Liver (tissue), 8 donors: ENCODE measurements at regions not wholly inside any gene's neighbourhood (a gene's known extent, or its start where the extent isn't known, plus 50 kb on each side); places are given as distances from the start of the nearest gene placed in this dataset.

Experiments used
- DNase-seq: peaks from one replicate; pipeline ENCODE4 v3.0.0-alpha.2; 2017; ENCODE audit warnings: low spot score
- H3K27ac ChIP-seq, 2 donors: one replicate each; pipeline ENCODE4 v1.7.0; 2013; ENCODE audit warnings: inconsistent platforms in 2 of 2, low read length in 2 of 2, control low read depth in 1 of 2, low read depth in 1 of 2, mild to moderate bottlenecking in 1 of 2
- H3K27me3 ChIP-seq, 4 donors: one replicate each; pipeline versions ENCODE4 v1.6.1 to v1.7.0; 2013; ENCODE audit warnings: low read length in 3 of 4, inconsistent platforms in 1 of 4, mild to moderate bottlenecking in 1 of 4, moderate library complexity in 1 of 4; ENCODE audit not compliant: control insufficient read depth in 4 of 4, insufficient read depth in 4 of 4
- H3K36me3 ChIP-seq, 4 donors: one replicate each; pipeline versions ENCODE4 v1.6.1 to v1.7.0; 2013; ENCODE audit warnings: low read length in 3 of 4, mild to moderate bottlenecking in 3 of 4, low read depth in 1 of 4, moderate library complexity in 1 of 4; ENCODE audit not compliant: control insufficient read depth in 4 of 4, insufficient read depth in 3 of 4
- H3K4me1 ChIP-seq, 4 donors: one replicate each; pipeline versions ENCODE4 v1.6.1 to v1.7.0; 2013; ENCODE audit warnings: low read length in 3 of 4, mild to moderate bottlenecking in 3 of 4, moderate library complexity in 1 of 4; ENCODE audit not compliant: control insufficient read depth in 4 of 4, insufficient read depth in 4 of 4
- H3K4me3 ChIP-seq, 3 donors: one replicate each; pipeline versions ENCODE4 v1.6.1 to v1.7.0; 2013; ENCODE audit warnings: low read length in 3 of 3, control low read depth in 1 of 3, low read depth in 1 of 3, mild to moderate bottlenecking in 1 of 3
- H3K9ac ChIP-seq, 2 donors: one replicate each; pipeline ENCODE4 v1.7.0; 2013; ENCODE audit warnings: low read length in 2 of 2, mild to moderate bottlenecking in 2 of 2, moderate library complexity in 2 of 2, control low read depth in 1 of 2, low read depth in 1 of 2
- H3K9me3 ChIP-seq, 4 donors: one replicate each; pipeline versions ENCODE4 v1.6.1 to v1.7.0; 2013; ENCODE audit warnings: low read length in 3 of 4; ENCODE audit not compliant: control insufficient read depth in 4 of 4
- EGR1 ChIP-seq, 2 donors: IDR thresholded peaks; 2 replicates each; pipeline ENCODE4 v1.6.1; 2016 to 2018; ENCODE audit warnings: antibody characterized with exemption in 2 of 2, low read depth in 2 of 2
- FOXA1 ChIP-seq: IDR thresholded peaks from 2 replicates; pipeline ENCODE4 v1.6.1; 2016; ENCODE audit warnings: antibody characterized with exemption
- FOXA2 ChIP-seq: IDR thresholded peaks from 2 replicates; pipeline ENCODE4 v1.6.1; 2016; ENCODE audit warnings: antibody characterized with exemption
- GABPA ChIP-seq, 2 donors: IDR thresholded peaks in 1 of 2; conservative IDR thresholded peaks in 1 of 2; 2 replicates each; pipeline ENCODE4 v1.6.1; 2016; ENCODE audit warnings: antibody characterized with exemption in 2 of 2, mild to moderate bottlenecking in 1 of 2, moderate library complexity in 1 of 2
- HNF4A ChIP-seq, 2 donors: conservative IDR thresholded peaks; 2 replicates each; pipeline ENCODE4 v1.6.1; 2016; ENCODE audit warnings: antibody characterized with exemption in 2 of 2, mild to moderate bottlenecking in 2 of 2
- HNF4G ChIP-seq: IDR thresholded peaks from 2 replicates; pipeline ENCODE4 v1.6.1; 2016; ENCODE audit warnings: antibody characterized with exemption
- JUND ChIP-seq, 2 donors: IDR thresholded peaks; 2 replicates each; pipeline ENCODE4 v1.6.1; 2016; ENCODE audit warnings: antibody characterized with exemption in 2 of 2
- NR2F2 ChIP-seq: IDR thresholded peaks from 2 replicates; pipeline ENCODE4 v1.6.1; 2016; ENCODE audit warnings: antibody characterized with exemption
- RAD21 ChIP-seq, 2 donors: IDR thresholded peaks; 2 replicates each; pipeline ENCODE4 v1.6.1; 2016; ENCODE audit warnings: antibody characterized with exemption in 2 of 2, mild to moderate bottlenecking in 2 of 2
- RXRA ChIP-seq, 2 donors: IDR thresholded peaks; 2 replicates each; pipeline ENCODE4 v1.6.1; 2017 to 2018; ENCODE audit warnings: antibody characterized with exemption in 2 of 2, mild to moderate bottlenecking in 1 of 2
- SP1 ChIP-seq: IDR thresholded peaks from 2 replicates; pipeline ENCODE4 v1.6.1; 2018; ENCODE audit warnings: antibody characterized with exemption, mild to moderate bottlenecking
- TAF1 ChIP-seq: conservative IDR thresholded peaks from 2 replicates; pipeline ENCODE4 v1.6.1; 2016; ENCODE audit warnings: antibody characterized with exemption, mild to moderate bottlenecking
- YY1 ChIP-seq: IDR thresholded peaks from 2 replicates; pipeline ENCODE4 v1.6.1; 2016; ENCODE audit warnings: antibody characterized with exemption, mild to moderate bottlenecking
- WGBS: extraction: QIAGEN DNeasy Blood & Tissue Kit; methylation state at CpG from one replicate; pipeline ENCODE4 v1.1.7; 2013; 5-methylcytosine and 5-hydroxymethylcytosine counted together
- TF ChIP-seq, protein P1 (sequence below): IDR thresholded peaks from 2 replicates; pipeline ENCODE4 v1.6.1; 2016; ENCODE audit warnings: antibody characterized with exemption
- TF ChIP-seq, protein P2 (sequence below): fragments of 150-350 bp; IDR thresholded peaks from 2 replicates; pipeline ENCODE4 v1.5.1; 2017; ENCODE audit warnings: improper control_type of control experiment, low read depth, low read length; ENCODE audit not compliant: missing input control
- TF ChIP-seq, protein P3 (sequence below): IDR thresholded peaks from 2 replicates; pipeline ENCODE4 v1.6.1; 2016; ENCODE audit warnings: antibody characterized with exemption
- TF ChIP-seq, protein P4 (sequence below): IDR thresholded peaks from 2 replicates; pipeline ENCODE4 v1.6.1; 2016; ENCODE audit warnings: antibody characterized with exemption
- TF ChIP-seq, protein P5 (sequence below): IDR thresholded peaks from 2 replicates; pipeline ENCODE4 v1.6.1; 2016; ENCODE audit warnings: antibody characterized with exemption, mild to moderate bottlenecking
- donor health status: healthy.
- donor health status: healthy.
- donor health status: healthy.
- donor health status: healthy.
- donor health status: healthy.

DNA sequence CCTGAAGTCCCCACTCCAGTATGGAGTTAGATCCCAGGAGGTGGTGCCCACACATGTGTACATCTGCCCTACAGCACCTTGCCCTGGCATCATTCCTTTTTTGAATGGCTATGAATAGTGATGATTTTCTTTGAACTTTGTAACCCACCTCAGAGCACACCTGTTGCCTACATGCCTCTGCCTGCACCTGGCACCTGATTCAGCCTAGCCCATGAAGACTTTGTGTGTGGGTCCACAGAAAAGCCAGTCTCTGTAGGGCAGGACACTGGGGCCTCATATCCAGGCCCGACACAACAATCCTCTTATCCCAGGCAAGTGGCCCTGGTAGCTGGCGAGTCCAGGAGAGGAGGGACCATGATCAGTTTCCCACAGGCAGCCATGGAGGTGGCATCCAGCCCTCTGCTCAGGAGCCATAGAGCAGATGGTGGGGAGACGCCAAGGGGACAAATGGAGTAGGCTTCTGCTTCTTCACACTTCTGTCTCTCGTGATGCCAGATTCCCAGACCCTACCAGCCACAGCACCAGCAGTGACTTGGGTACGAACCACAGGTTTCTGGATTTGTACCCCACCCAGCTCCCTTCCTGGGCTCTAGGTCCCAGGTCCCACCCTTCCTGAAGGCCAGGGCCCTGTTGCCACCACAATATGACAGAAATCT, 230.7 kb downstream of the UACA start:
- WGBS, result 95% methylated on average over 5 of the region's 5 CpGs
- no peaks in the 10 kb centered on the region for H3K36me3 ChIP-seq
- DNase-seq, result peak; percentile 16
- no peak overlapping the region for H3K9ac ChIP-seq
- no peaks in the 10 kb centered on the region for H3K4me1 ChIP-seq
- H3K27me3 ChIP-seq, result no peaks in the 10 kb centered on the region
- no peak for TF ChIP-seq FOXA1
- no peak for TF ChIP-seq RAD21 (IDR thresholded peaks at IDR 0.05)
- no peak for TF ChIP-seq FOXA2
- TF ChIP-seq, protein P1, sequence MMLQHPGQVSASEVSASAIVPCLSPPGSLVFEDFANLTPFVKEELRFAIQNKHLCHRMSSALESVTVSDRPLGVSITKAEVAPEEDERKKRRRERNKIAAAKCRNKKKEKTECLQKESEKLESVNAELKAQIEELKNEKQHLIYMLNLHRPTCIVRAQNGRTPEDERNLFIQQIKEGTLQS, result no peak
- TF ChIP-seq HNF4A (conservative IDR thresholded peaks at IDR 0.05), result no peak
- TF ChIP-seq, protein P2, sequence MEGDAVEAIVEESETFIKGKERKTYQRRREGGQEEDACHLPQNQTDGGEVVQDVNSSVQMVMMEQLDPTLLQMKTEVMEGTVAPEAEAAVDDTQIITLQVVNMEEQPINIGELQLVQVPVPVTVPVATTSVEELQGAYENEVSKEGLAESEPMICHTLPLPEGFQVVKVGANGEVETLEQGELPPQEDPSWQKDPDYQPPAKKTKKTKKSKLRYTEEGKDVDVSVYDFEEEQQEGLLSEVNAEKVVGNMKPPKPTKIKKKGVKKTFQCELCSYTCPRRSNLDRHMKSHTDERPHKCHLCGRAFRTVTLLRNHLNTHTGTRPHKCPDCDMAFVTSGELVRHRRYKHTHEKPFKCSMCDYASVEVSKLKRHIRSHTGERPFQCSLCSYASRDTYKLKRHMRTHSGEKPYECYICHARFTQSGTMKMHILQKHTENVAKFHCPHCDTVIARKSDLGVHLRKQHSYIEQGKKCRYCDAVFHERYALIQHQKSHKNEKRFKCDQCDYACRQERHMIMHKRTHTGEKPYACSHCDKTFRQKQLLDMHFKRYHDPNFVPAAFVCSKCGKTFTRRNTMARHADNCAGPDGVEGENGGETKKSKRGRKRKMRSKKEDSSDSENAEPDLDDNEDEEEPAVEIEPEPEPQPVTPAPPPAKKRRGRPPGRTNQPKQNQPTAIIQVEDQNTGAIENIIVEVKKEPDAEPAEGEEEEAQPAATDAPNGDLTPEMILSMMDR, result no peak
- TF ChIP-seq TAF1, result no peak
- no peak for TF ChIP-seq RXRA (IDR thresholded peaks at IDR 0.05)
- TF ChIP-seq, protein P3, sequence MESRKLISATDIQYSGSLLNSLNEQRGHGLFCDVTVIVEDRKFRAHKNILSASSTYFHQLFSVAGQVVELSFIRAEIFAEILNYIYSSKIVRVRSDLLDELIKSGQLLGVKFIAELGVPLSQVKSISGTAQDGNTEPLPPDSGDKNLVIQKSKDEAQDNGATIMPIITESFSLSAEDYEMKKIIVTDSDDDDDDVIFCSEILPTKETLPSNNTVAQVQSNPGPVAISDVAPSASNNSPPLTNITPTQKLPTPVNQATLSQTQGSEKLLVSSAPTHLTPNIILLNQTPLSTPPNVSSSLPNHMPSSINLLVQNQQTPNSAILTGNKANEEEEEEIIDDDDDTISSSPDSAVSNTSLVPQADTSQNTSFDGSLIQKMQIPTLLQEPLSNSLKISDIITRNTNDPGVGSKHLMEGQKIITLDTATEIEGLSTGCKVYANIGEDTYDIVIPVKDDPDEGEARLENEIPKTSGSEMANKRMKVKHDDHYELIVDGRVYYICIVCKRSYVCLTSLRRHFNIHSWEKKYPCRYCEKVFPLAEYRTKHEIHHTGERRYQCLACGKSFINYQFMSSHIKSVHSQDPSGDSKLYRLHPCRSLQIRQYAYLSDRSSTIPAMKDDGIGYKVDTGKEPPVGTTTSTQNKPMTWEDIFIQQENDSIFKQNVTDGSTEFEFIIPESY, result no peak
- TF ChIP-seq, protein P4, sequence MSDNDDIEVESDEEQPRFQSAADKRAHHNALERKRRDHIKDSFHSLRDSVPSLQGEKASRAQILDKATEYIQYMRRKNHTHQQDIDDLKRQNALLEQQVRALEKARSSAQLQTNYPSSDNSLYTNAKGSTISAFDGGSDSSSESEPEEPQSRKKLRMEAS, result no peak
- TF ChIP-seq EGR1 (IDR thresholded peaks at IDR 0.05; ENCODE audit: low read depth in 2 of 2), result no peak
- no peak for TF ChIP-seq HNF4G
- TF ChIP-seq GABPA (IDR thresholded peaks at IDR 0.05 in 1 of 2, conservative IDR thresholded peaks at IDR 0.05 in 1 of 2), result no peak
- TF ChIP-seq JUND (IDR thresholded peaks at IDR 0.05), result no peak
- H3K9me3 ChIP-seq, result no peaks in the 10 kb centered on the region
- H3K4me3 ChIP-seq, result no peak overlapping the region
- H3K27ac ChIP-seq, result no peak overlapping the region

DNA sequence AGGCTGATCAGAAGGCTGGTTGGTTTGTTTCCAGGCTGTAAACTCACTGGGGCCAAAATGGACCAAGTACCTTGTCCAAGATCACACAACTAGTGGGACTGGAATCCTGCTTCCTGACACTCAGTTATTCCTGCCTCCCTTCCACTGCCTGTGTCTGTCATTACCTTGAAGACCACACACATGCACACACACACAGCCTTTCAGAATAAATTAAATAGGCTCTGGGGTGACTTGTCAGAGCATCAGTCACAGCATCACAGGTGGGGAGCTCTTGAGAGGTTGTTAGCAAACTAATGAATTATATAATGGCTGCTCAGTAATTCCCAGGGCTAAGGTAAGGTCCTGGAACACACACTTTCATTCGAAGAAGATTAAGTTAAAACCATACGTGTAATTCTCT, 231.8 kb downstream of the UACA start:
- Histone ChIP-seq H3K9me3 (no peaks in the 10 kb centered on the region), H3K27me3 (no peaks in the 10 kb centered on the region), H3K4me1 (peaks cover 0 to 8% (median 4%) of the 10 kb centered on the region in 4 donors), H3K27ac (no peak overlapping the region), H3K9ac (no peak overlapping the region), H3K4me3 (no peak overlapping the region), H3K36me3 (no peaks in the 10 kb centered on the region)
- TF ChIP-seq, protein P1, result no peak
- TF ChIP-seq NR2F2, result no peak
- TF ChIP-seq, protein P2, result no peak
- TF ChIP-seq, protein P5, sequence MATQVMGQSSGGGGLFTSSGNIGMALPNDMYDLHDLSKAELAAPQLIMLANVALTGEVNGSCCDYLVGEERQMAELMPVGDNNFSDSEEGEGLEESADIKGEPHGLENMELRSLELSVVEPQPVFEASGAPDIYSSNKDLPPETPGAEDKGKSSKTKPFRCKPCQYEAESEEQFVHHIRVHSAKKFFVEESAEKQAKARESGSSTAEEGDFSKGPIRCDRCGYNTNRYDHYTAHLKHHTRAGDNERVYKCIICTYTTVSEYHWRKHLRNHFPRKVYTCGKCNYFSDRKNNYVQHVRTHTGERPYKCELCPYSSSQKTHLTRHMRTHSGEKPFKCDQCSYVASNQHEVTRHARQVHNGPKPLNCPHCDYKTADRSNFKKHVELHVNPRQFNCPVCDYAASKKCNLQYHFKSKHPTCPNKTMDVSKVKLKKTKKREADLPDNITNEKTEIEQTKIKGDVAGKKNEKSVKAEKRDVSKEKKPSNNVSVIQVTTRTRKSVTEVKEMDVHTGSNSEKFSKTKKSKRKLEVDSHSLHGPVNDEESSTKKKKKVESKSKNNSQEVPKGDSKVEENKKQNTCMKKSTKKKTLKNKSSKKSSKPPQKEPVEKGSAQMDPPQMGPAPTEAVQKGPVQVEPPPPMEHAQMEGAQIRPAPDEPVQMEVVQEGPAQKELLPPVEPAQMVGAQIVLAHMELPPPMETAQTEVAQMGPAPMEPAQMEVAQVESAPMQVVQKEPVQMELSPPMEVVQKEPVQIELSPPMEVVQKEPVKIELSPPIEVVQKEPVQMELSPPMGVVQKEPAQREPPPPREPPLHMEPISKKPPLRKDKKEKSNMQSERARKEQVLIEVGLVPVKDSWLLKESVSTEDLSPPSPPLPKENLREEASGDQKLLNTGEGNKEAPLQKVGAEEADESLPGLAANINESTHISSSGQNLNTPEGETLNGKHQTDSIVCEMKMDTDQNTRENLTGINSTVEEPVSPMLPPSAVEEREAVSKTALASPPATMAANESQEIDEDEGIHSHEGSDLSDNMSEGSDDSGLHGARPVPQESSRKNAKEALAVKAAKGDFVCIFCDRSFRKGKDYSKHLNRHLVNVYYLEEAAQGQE, result no peak
- no peak for TF ChIP-seq HNF4G
- TF ChIP-seq JUND (IDR thresholded peaks at IDR 0.05), result no peak
- TF ChIP-seq EGR1 (IDR thresholded peaks at IDR 0.05; ENCODE audit: low read depth in 2 of 2), result no peak
- TF ChIP-seq, protein P4, result no peak
- TF ChIP-seq RAD21 (IDR thresholded peaks at IDR 0.05), result no peak
- no peak for TF ChIP-seq TAF1
- TF ChIP-seq HNF4A (conservative IDR thresholded peaks at IDR 0.05), result no peak
- no peak for TF ChIP-seq FOXA2
- no peak for TF ChIP-seq GABPA (IDR thresholded peaks at IDR 0.05 in 1 of 2, conservative IDR thresholded peaks at IDR 0.05 in 1 of 2)
- no peak for TF ChIP-seq RXRA (IDR thresholded peaks at IDR 0.05)
- TF ChIP-seq SP1, result no peak
- TF ChIP-seq YY1, result no peak
- TF ChIP-seq FOXA1, result no peak
- 88% methylated on average over 2 of the region's 2 CpGs for whole genome bisulfite sequencing
- DNase-seq, result no peak
